GM23338 (cell line): ENCODE measurements at regions not wholly inside any gene's neighbourhood (a gene's known extent, or its start where the extent isn't known, plus 50 kb on each side); places are given as distances from the start of the nearest gene placed in this dataset.

Experiments
- ATAC-seq: fragments of 200-7000 bp; cut with Tn5 transposase; 3 replicates; pipeline ENCODE4 v1.9.1; 2020
- DNase-seq: peaks from one replicate; pipeline ENCODE4 v3.0.0-alpha.2; 2015; ENCODE audit warnings: low spot score
- H2AFZ ChIP-seq: fragments of 200-600 bp; sonication (generic); 2 replicates; pipeline ENCODE4 v1.8.0; 2016; ENCODE audit warnings: antibody characterized with exemption, mild to moderate bottlenecking, moderate library complexity
- H3F3A ChIP-seq: fragments of 200-600 bp; sonication (generic); replicated peaks from 2 replicates; pipeline ENCODE4 v1.8.0; 2017; ENCODE audit warnings: antibody characterized with exemption, mixed run types, low read depth
- H3K27ac ChIP-seq: fragments of 200-600 bp; sonication (generic); 2 replicates; pipeline ENCODE4 v1.6.1; 2016; ENCODE audit warnings: low read depth
- H3K27me3 ChIP-seq: fragments of 200-600 bp; sonication (generic); 2 replicates; pipeline ENCODE4 v1.8.0; 2016; ENCODE audit warnings: mild to moderate bottlenecking, mixed run types, moderate library complexity; ENCODE audit not compliant: insufficient read depth
- H3K36me3 ChIP-seq: fragments of 200-600 bp; sonication (generic); 2 replicates; pipeline ENCODE4 v1.8.0; 2016; ENCODE audit warnings: mild to moderate bottlenecking; ENCODE audit not compliant: insufficient read depth
- H3K4me1 ChIP-seq: fragments of 200-600 bp; sonication (generic); 2 replicates; pipeline ENCODE4 v1.8.0; 2016; ENCODE audit warnings: mild to moderate bottlenecking, moderate library complexity; ENCODE audit not compliant: insufficient read depth
- H3K4me2 ChIP-seq: fragments of 200-600 bp; sonication (generic); 2 replicates; pipeline ENCODE4 v1.7.1; 2017; ENCODE audit warnings: mixed run types
- H3K4me3 ChIP-seq: fragments of 200-600 bp; sonication (generic); 2 replicates; pipeline ENCODE4 v1.6.1; 2016; ENCODE audit warnings: mixed run types
- H3K79me2 ChIP-seq: fragments of 200-600 bp; sonication (generic); replicated peaks from 2 replicates; pipeline ENCODE4 v1.8.0; 2017; ENCODE audit warnings: mild to moderate bottlenecking; ENCODE audit not compliant: insufficient read depth
- H3K9me2 ChIP-seq: fragments of 200-600 bp; sonication (generic); 2 replicates; pipeline ENCODE4 v1.8.0; 2017; ENCODE audit not compliant: insufficient read depth
- H4K20me1 ChIP-seq: fragments of 200-600 bp; sonication (generic); replicated peaks from 2 replicates; pipeline ENCODE4 v1.8.0; 2017; ENCODE audit warnings: mild to moderate bottlenecking; ENCODE audit not compliant: insufficient read depth
- H3K27ac Mint-ChIP-seq: 2 replicates; pipeline ENCODE4 v1.8.0; 2020; ENCODE audit warnings: inconsistent platforms, mild to moderate bottlenecking, moderate library complexity, mixed read lengths
- H3K27me3 Mint-ChIP-seq: 3 replicates; pipeline ENCODE4 v1.8.0; 2022; ENCODE audit warnings: low read depth, mild to moderate bottlenecking, moderate library complexity, mixed read lengths, inconsistent platforms; ENCODE audit not compliant: insufficient read depth, poor library complexity
- H3K36me3 Mint-ChIP-seq: 3 replicates; pipeline ENCODE4 v1.8.0; 2021; ENCODE audit warnings: low read depth, mild to moderate bottlenecking, inconsistent platforms, moderate library complexity, mixed read lengths
- H3K4me1 Mint-ChIP-seq: 3 replicates; pipeline ENCODE4 v1.8.0; 2020; ENCODE audit warnings: mild to moderate bottlenecking, inconsistent platforms, mixed read lengths
- H3K4me3 Mint-ChIP-seq: 3 replicates; pipeline ENCODE4 v1.8.0; 2021; ENCODE audit warnings: moderate library complexity, mild to moderate bottlenecking, inconsistent platforms, mixed read lengths
- H3K9me3 Mint-ChIP-seq: 3 replicates; pipeline ENCODE4 v1.8.0; 2020; ENCODE audit warnings: moderate library complexity, mild to moderate bottlenecking, inconsistent platforms, mixed read lengths
- CREB1 ChIP-seq: fragments of 250-450 bp; sonication (Bioruptor Pico); IDR thresholded peaks from 2 replicates; pipeline ENCODE4 v1.5.0; 2020; ENCODE audit warnings: low read depth, mild to moderate bottlenecking, moderate library complexity
- CTCF ChIP-seq, 2 experiments: fragments of 200-600 bp in 1 of 2; sonication (generic) in 1 of 2; conservative IDR thresholded peaks; 2 replicates each; pipeline versions ENCODE4 v1.5.1 to v1.6.1; 2016 to 2017; ENCODE audit warnings: antibody characterized with exemption in 2 of 2, low read depth in 2 of 2, mild to moderate bottlenecking in 2 of 2, moderate library complexity in 1 of 2
- ETS1 ChIP-seq: IDR thresholded peaks from 2 replicates; pipeline ENCODE4 v1.6.1; 2016; ENCODE audit warnings: antibody characterized with exemption
- EZH2 ChIP-seq: fragments of 200-600 bp; sonication (generic); IDR thresholded peaks from one replicate; pipeline ENCODE4 v1.8.0; 2017; ENCODE audit warnings: antibody characterized with exemption, mild to moderate bottlenecking, low read depth; ENCODE audit not compliant: unreplicated experiment
- EZH2phosphoT487 ChIP-seq: fragments of 200-600 bp; sonication (generic); IDR thresholded peaks from one replicate; pipeline ENCODE4 v1.8.1; 2018; ENCODE audit warnings: antibody characterized with exemption; ENCODE audit not compliant: unreplicated experiment
- JUNB ChIP-seq: IDR thresholded peaks from one replicate; pipeline ENCODE4 v1.6.1; 2016; ENCODE audit warnings: antibody characterized with exemption; ENCODE audit not compliant: unreplicated experiment
- NANOG ChIP-seq: IDR thresholded peaks from 2 replicates; pipeline ENCODE4 v1.6.1; 2016; ENCODE audit warnings: antibody characterized with exemption, borderline replicate concordance
- POLR2AphosphoS5 ChIP-seq: IDR thresholded peaks from 2 replicates; pipeline ENCODE4 v1.6.1; 2016; ENCODE audit warnings: antibody characterized with exemption, low read depth
- REST ChIP-seq: IDR thresholded peaks from one replicate; pipeline ENCODE4 v1.6.1; 2018; ENCODE audit warnings: antibody characterized with exemption; ENCODE audit not compliant: unreplicated experiment
- STAT1 ChIP-seq: IDR thresholded peaks from one replicate; pipeline ENCODE4 v1.6.1; 2016; ENCODE audit warnings: antibody characterized with exemption; ENCODE audit not compliant: unreplicated experiment
- ZNF331 ChIP-seq: fragments of 250-450 bp; sonication (Bioruptor Pico); IDR thresholded peaks from 2 replicates; pipeline ENCODE4 v1.5.0; 2020; ENCODE audit warnings: low read depth, mild to moderate bottlenecking, moderate library complexity

- no peak for TF ChIP-seq REST
- no peak for TF ChIP-seq CTCF (conservative IDR thresholded peaks at IDR 0.05; ENCODE audit: low read depth in 2 of 2)
- TF ChIP-seq EZH2phosphoT487 = no peak
- no peak for TF ChIP-seq ZNF331
- no peak for TF ChIP-seq NANOG
- TF ChIP-seq POLR2AphosphoS5 = no peak
- TF ChIP-seq CREB1 = no peak
- TF ChIP-seq JUNB = no peak
- no peak for TF ChIP-seq STAT1
Observed at GRCh38 chr4:100295792-100296191, 105.5 kb upstream of the DDIT4L start (continued).

- Histone ChIP-seq H3K4me2 (no peak overlapping the region), H3K9me2 (peaks cover 23% of the 10 kb centered on the region), H3K4me3 (no peak overlapping the region), H3K36me3 (no peaks in the 10 kb centered on the region), H4K20me1 (no peaks in the 10 kb centered on the region), H3K27ac (no peak overlapping the region), H3F3A (no peaks in the 10 kb centered on the region), H3K4me1 (peaks cover 7% of the 10 kb centered on the region), H2AFZ (no peak overlapping the region), H3K27me3 (no peaks in the 10 kb centered on the region), H3K79me2 (no peaks in the 10 kb centered on the region)
- H3K4me1 Mint-ChIP-seq = peaks cover 4% of the 10 kb centered on the region
- ATAC-seq (no peak), DNase-seq (no peak)
- H3K27me3 Mint-ChIP-seq = peaks cover 2% of the 10 kb centered on the region
- H3K4me3 Mint-ChIP-seq = no peak overlapping the region
- H3K9me3 Mint-ChIP-seq = no peaks in the 10 kb centered on the region; the same call in 2 of the 3 replicates
- H3K36me3 Mint-ChIP-seq = no peaks in the 10 kb centered on the region
- H3K27ac Mint-ChIP-seq = no peak overlapping the region
- no peak for TF ChIP-seq NANOG
Observed at GRCh38 chr4:100294356-100294755, 104.1 kb upstream of the DDIT4L start.

GRCh38 chr4:100290585-100290984, 100.3 kb upstream of the DDIT4L start:
- Histone ChIP-seq H3K4me2 (no peak overlapping the region), H3K27me3 (no peaks in the 10 kb centered on the region), H3K36me3 (no peaks in the 10 kb centered on the region), H4K20me1 (no peaks in the 10 kb centered on the region), H3K4me3 (no peak overlapping the region), H3K79me2 (no peaks in the 10 kb centered on the region), H3F3A (no peaks in the 10 kb centered on the region), H2AFZ (no peak overlapping the region), H3K27ac (no peak overlapping the region), H3K4me1 (peaks cover 30% of the 10 kb centered on the region), H3K9me2 (peaks cover 26% of the 10 kb centered on the region)
- DNase-seq (no peak), ATAC-seq (no peak)
- Mint-ChIP-seq H3K4me3 (no peak overlapping the region), H3K9me3 (no peaks in the 10 kb centered on the region), H3K36me3 (no peaks in the 10 kb centered on the region), H3K27ac (no peak overlapping the region), H3K4me1 (peaks cover 29% of the 10 kb centered on the region), H3K27me3 (no peaks in the 10 kb centered on the region)
- TF ChIP-seq ETS1 = no peak
- TF ChIP-seq EZH2phosphoT487 = no peak
- no peak for TF ChIP-seq EZH2
- TF ChIP-seq JUNB = no peak
